Esophagus (tissue), 2 donors: ENCODE measurements at regions not wholly inside any gene's neighbourhood (a gene's known extent, or its start where the extent isn't known, plus 50 kb on each side); places are given as distances from the start of the nearest gene placed in this dataset.
"Not testable (repeated sequence)": the region's sequence is repeated elsewhere in the genome, so short reads cannot be mapped to it uniquely, and the experiment has no call there.

Experiments used
- H3K27ac ChIP-seq, 2 donors: one replicate each; pipeline ENCODE4 v1.5.1; 2013; ENCODE audit warnings: low read depth in 2 of 2, mild to moderate bottlenecking in 2 of 2, inconsistent platforms in 1 of 2, low read length in 1 of 2, moderate library complexity in 1 of 2
- H3K27me3 ChIP-seq, 2 donors: one replicate each; pipeline ENCODE4 v1.6.1; 2013; ENCODE audit warnings: low read length in 2 of 2, control low read depth in 1 of 2, mild to moderate bottlenecking in 1 of 2; ENCODE audit not compliant: insufficient read depth in 2 of 2, control insufficient read depth in 1 of 2
- H3K36me3 ChIP-seq, 2 donors: one replicate each; pipeline ENCODE4 v1.6.1; 2013; ENCODE audit warnings: low read length in 1 of 2; ENCODE audit not compliant: control insufficient read depth in 2 of 2, insufficient read depth in 2 of 2
- H3K4me1 ChIP-seq, 2 donors: one replicate each; pipeline ENCODE4 v1.6.1; 2013; ENCODE audit warnings: low read length in 1 of 2; ENCODE audit not compliant: control insufficient read depth in 2 of 2, insufficient read depth in 2 of 2
- H3K4me3 ChIP-seq, 2 donors: one replicate each; pipeline ENCODE4 v1.5.1; 2013; ENCODE audit warnings: low read length in 2 of 2, mild to moderate bottlenecking in 2 of 2, low read depth in 1 of 2, moderate library complexity in 1 of 2
- H3K9me3 ChIP-seq, 2 donors: one replicate each; pipeline ENCODE4 v1.6.1; 2013; ENCODE audit warnings: mild to moderate bottlenecking in 2 of 2, low read depth in 1 of 2, low read length in 1 of 2, moderate library complexity in 1 of 2; ENCODE audit not compliant: control insufficient read depth in 2 of 2, insufficient read depth in 1 of 2
- WGBS, 2 donors: extraction: QIAGEN DNeasy Blood & Tissue Kit; methylation state at CpG; one replicate each; pipeline ENCODE4 v1.1.7; 2013; 5-methylcytosine and 5-hydroxymethylcytosine counted together
- donor health status: healthy with polysubstance abuse.
- donor health status: Bipolar disorder and iron deficiency.

GRCh38 chr4:112739442-112739841 lies 102.5 kb downstream of the LARP7 start:
- WGBS, 2 donors = 85 to 87% methylated on average over 8 of the region's 8 CpGs
- Histone ChIP-seq H3K4me3 (no peak overlapping the region), H3K27ac (no peak overlapping the region), H3K27me3 (no peaks in the 10 kb centered on the region), H3K4me1 (no peaks in the 10 kb centered on the region), H3K9me3 (no peaks in the 10 kb centered on the region), H3K36me3 (no peaks in the 10 kb centered on the region)

GRCh38 chr4:112747036-112747435 lies 110.1 kb downstream of the LARP7 start:
- Histone ChIP-seq H3K27me3 (no peaks in the 10 kb centered on the region), H3K9me3 (no peaks in the 10 kb centered on the region), H3K4me1 (no peaks in the 10 kb centered on the region), H3K4me3 (no peak overlapping the region), H3K27ac (no peak overlapping the region), H3K36me3 (no peaks in the 10 kb centered on the region)
- whole genome bisulfite sequencing, 2 donors = 18 to 19% methylated on average over 1 of the region's 1 CpG

- H3K4me1 ChIP-seq = no peaks in the 10 kb centered on the region
- H3K27ac ChIP-seq = no peak overlapping the region
- H3K36me3 ChIP-seq = no peaks in the 10 kb centered on the region
- no peaks in the 10 kb centered on the region for H3K27me3 ChIP-seq
- H3K4me3 ChIP-seq = no peak overlapping the region
- H3K9me3 ChIP-seq = no peaks in the 10 kb centered on the region
Observed at GRCh38 chr4:112748352-112748878, 111.5 kb downstream of the LARP7 start.

GRCh38 chr4:112750749-112751148 lies 113.8 kb downstream of the LARP7 start:
- H3K36me3 ChIP-seq, H3K27me3 ChIP-seq, H3K9me3 ChIP-seq, H3K4me3 ChIP-seq, H3K4me1 ChIP-seq, H3K27ac ChIP-seq: not testable (repeated sequence)
- 85 to 88% methylated on average over 7 of the region's 7 CpGs for WGBS, 2 donors

GRCh38 chr4:112751447-112751846 lies 114.5 kb downstream of the LARP7 start:
- Histone ChIP-seq H3K27ac (no peak overlapping the region), H3K4me3 (no peak overlapping the region), H3K36me3 (no peaks in the 10 kb centered on the region), H3K9me3 (no peaks in the 10 kb centered on the region), H3K27me3 (no peaks in the 10 kb centered on the region), H3K4me1 (no peaks in the 10 kb centered on the region)
- WGBS, 2 donors = 61 to 66% methylated on average over 1 of the region's 1 CpG

GRCh38 chr4:112752061-112752460 lies 115.1 kb downstream of the LARP7 start:
- Histone ChIP-seq H3K36me3 (no peaks in the 10 kb centered on the region), H3K27me3 (no peaks in the 10 kb centered on the region), H3K9me3 (no peaks in the 10 kb centered on the region), H3K4me3 (no peak overlapping the region), H3K27ac (no peak overlapping the region), H3K4me1 (no peaks in the 10 kb centered on the region)
- WGBS, 2 donors = 57 to 61% methylated on average over 1 of the region's 1 CpG

- Histone ChIP-seq H3K9me3 (no peaks in the 10 kb centered on the region), H3K4me3 (no peak overlapping the region), H3K4me1 (no peaks in the 10 kb centered on the region), H3K27ac (no peak overlapping the region), H3K36me3 (no peaks in the 10 kb centered on the region), H3K27me3 (no peaks in the 10 kb centered on the region)
- WGBS, 2 donors = 92 to 95% methylated on average over 3 of the region's 3 CpGs
Observed at GRCh38 chr4:112752510-112752909, 115.6 kb downstream of the LARP7 start.

- Histone ChIP-seq H3K27ac (no peak overlapping the region), H3K9me3 (no peaks in the 10 kb centered on the region), H3K27me3 (no peaks in the 10 kb centered on the region), H3K4me3 (no peak overlapping the region), H3K4me1 (no peaks in the 10 kb centered on the region), H3K36me3 (no peaks in the 10 kb centered on the region)
- WGBS, 2 donors = 73% methylated on average over 3 of the region's 3 CpGs
Observed at GRCh38 chr4:112753333-112753732, 116.4 kb downstream of the LARP7 start.

- H3K9me3 ChIP-seq = no peaks in the 10 kb centered on the region
- no peaks in the 10 kb centered on the region for H3K4me1 ChIP-seq
- 66 to 77% methylated on average over 4 of the region's 4 CpGs for WGBS, 2 donors
- no peak overlapping the region for H3K27ac ChIP-seq
- no peaks in the 10 kb centered on the region for H3K36me3 ChIP-seq
- no peaks in the 10 kb centered on the region for H3K27me3 ChIP-seq
- no peak overlapping the region for H3K4me3 ChIP-seq
Observed at GRCh38 chr4:112759313-112759712, 122.4 kb downstream of the LARP7 start.

- WGBS, 2 donors = 21 to 28% methylated on average over 5 of the region's 5 CpGs
Observed at GRCh38 chr4:112765317-112765974, 128.5 kb downstream of the LARP7 start.

More at GRCh38 chr4:112765317-112765974, 128.5 kb downstream of the LARP7 start:
- H3K4me3 ChIP-seq = no peak overlapping the region
- H3K27me3 ChIP-seq = no peaks in the 10 kb centered on the region
- H3K27ac ChIP-seq = no peak overlapping the region
- H3K9me3 ChIP-seq = no peaks in the 10 kb centered on the region
- no peaks in the 10 kb centered on the region for H3K4me1 ChIP-seq
- no peaks in the 10 kb centered on the region for H3K36me3 ChIP-seq
